ENCODE measurements at regions not wholly inside any gene's neighbourhood (a gene's known extent, or its start where the extent isn't known, plus 50 kb on each side); places are given as distances from the start of the nearest gene placed in this dataset.

DNA sequence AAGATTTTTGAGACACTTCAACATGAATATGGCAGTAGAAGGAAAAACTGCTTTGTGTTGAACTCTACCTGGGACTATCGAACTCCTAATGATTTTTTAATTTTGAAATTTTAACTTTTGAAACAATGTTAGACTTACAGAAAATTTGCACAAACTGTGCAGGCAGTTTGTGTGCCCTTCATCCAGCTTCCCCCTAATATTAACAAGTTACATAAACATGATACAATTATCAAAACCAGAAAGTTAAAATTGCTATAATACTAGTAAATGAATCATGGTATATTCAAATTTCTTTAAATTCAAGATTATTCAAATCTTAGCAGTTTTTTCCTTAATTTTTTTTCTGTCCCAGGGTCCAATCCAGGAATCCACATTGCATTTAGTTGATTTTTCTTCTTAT, 278.9 kb downstream of the ADGRL2 start (continued):
- TF ChIP-seq, protein P1, sequence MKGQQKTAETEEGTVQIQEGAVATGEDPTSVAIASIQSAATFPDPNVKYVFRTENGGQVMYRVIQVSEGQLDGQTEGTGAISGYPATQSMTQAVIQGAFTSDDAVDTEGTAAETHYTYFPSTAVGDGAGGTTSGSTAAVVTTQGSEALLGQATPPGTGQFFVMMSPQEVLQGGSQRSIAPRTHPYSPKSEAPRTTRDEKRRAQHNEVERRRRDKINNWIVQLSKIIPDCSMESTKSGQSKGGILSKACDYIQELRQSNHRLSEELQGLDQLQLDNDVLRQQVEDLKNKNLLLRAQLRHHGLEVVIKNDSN (CRISPR knock-in tag; IDR thresholded peaks at IDR 0.05) = no peak
- TF ChIP-seq NFE2L1 (CRISPR knock-in tag; IDR thresholded peaks at IDR 0.05) (no peak), MXD4 (CRISPR knock-in tag; IDR thresholded peaks at IDR 0.05; ENCODE audit: borderline replicate concordance) (no peak), ETV6 (CRISPR knock-in tag; IDR thresholded peaks at IDR 0.05) (no peak), NFATC4 (CRISPR knock-in tag; IDR thresholded peaks at IDR 0.05) (no peak)
- TF ChIP-seq, protein P2, sequence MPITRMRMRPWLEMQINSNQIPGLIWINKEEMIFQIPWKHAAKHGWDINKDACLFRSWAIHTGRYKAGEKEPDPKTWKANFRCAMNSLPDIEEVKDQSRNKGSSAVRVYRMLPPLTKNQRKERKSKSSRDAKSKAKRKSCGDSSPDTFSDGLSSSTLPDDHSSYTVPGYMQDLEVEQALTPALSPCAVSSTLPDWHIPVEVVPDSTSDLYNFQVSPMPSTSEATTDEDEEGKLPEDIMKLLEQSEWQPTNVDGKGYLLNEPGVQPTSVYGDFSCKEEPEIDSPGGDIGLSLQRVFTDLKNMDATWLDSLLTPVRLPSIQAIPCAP (CRISPR knock-in tag; IDR thresholded peaks at IDR 0.05) = no peak
- TF ChIP-seq, protein P3, sequence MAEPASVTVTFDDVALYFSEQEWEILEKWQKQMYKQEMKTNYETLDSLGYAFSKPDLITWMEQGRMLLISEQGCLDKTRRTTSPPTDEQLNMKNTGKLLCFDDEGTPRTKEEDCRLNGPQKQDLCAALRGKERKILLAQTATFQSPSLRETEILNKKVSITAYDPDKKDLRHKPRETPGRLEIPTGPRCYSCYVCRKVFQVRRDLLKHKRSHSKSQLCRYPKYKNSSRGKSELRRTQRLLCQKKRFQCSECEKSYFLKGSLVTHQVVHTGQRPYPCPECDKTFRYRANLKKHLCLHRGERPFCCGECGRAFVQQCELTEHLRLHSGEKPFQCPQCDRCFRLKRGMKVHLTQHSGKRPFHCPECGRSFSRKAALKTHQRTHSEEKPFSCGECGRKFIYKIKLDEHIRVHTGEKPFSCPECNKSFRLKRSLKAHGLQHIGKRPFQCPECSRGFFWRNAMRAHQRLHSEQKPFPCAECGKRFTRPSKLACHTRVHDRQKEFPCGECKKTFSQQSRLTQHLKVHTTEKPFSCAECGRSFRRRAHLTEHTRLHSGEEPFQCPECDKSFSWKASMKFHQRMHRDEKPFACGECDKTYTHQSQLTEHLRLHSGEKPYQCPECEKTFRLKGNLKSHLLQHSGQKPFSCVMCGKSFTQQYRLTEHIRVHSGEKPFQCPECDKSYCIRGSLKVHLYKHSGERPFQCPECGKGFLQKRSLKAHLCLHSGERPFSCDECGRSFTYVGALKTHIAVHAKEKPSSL (CRISPR knock-in tag; conservative IDR thresholded peaks at IDR 0.05) = no peak

DNA sequence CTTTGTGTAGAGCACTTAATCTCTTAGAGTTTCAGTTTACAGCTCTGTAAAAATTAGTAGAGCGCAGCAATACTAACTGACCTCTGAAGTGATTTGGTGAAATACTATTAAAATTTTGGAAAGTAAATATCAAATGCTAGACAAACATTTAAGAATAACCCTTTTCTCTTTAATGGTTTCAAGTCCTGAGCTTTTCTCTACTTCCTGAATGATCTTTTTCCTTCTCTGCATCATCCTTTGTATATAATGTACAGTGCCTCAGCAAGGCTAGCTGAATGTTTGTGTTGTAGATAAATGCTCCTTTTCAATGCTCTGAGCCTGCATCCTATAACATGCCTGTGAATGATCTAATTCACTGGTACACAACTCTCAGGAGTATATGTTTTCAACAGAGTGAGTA, 272.9 kb downstream of the ADGRL2 start:
- H3K4me1 Mint-ChIP-seq = peaks cover 14% of the 10 kb centered on the region
- H3K9me3 Mint-ChIP-seq = peaks cover 24% of the 10 kb centered on the region
- CTCF ChIA-PET = interaction anchor here (1.0 kb wide), 1 partner anchor 16 kb away, joined by 3 read pairs; no protein-coding TSS in a partner anchor
- DNase-seq (ENCODE audit: low spot score) (no peak), ATAC-seq (no peak)
- H3K36me3 Mint-ChIP-seq = peaks cover 16% of the 10 kb centered on the region
- H3K4me3 Mint-ChIP-seq = no peak overlapping the region
- POLR2A ChIA-PET = no interaction called here
- H3K27me3 Mint-ChIP-seq (ENCODE audit: low read depth) = peaks cover 2% of the 10 kb centered on the region; the same call in 1 of the 2 replicates
- H3K27ac Mint-ChIP-seq = no peak overlapping the region
- TF ChIP-seq, protein P4, sequence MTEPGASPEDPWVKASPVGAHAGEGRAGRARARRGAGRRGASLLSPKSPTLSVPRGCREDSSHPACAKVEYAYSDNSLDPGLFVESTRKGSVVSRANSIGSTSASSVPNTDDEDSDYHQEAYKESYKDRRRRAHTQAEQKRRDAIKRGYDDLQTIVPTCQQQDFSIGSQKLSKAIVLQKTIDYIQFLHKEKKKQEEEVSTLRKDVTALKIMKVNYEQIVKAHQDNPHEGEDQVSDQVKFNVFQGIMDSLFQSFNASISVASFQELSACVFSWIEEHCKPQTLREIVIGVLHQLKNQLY (CRISPR knock-in tag; IDR thresholded peaks at IDR 0.05) = no peak
- TF ChIP-seq FOXP1 (CRISPR knock-in tag; IDR thresholded peaks at IDR 0.05; ENCODE audit: borderline replicate concordance) (no peak), NR2C2 (CRISPR knock-in tag; IDR thresholded peaks at IDR 0.05) (no peak), TCF7 (CRISPR knock-in tag; IDR thresholded peaks at IDR 0.05; ENCODE audit: low read depth) (no peak), SP1 (CRISPR knock-in tag; conservative IDR thresholded peaks at IDR 0.05) (no peak), SMAD3 (CRISPR knock-in tag; IDR thresholded peaks at IDR 0.05; ENCODE audit: borderline replicate concordance) (no peak), TEAD4 (CRISPR knock-in tag; IDR thresholded peaks at IDR 0.05) (no peak), MXD4 (CRISPR knock-in tag; IDR thresholded peaks at IDR 0.05; ENCODE audit: borderline replicate concordance) (no peak), ETV6 (CRISPR knock-in tag; IDR thresholded peaks at IDR 0.05) (no peak), ZNF219 (CRISPR knock-in tag; IDR thresholded peaks at IDR 0.05; ENCODE audit: borderline replicate concordance) (no peak)
- TF ChIP-seq, protein P5, sequence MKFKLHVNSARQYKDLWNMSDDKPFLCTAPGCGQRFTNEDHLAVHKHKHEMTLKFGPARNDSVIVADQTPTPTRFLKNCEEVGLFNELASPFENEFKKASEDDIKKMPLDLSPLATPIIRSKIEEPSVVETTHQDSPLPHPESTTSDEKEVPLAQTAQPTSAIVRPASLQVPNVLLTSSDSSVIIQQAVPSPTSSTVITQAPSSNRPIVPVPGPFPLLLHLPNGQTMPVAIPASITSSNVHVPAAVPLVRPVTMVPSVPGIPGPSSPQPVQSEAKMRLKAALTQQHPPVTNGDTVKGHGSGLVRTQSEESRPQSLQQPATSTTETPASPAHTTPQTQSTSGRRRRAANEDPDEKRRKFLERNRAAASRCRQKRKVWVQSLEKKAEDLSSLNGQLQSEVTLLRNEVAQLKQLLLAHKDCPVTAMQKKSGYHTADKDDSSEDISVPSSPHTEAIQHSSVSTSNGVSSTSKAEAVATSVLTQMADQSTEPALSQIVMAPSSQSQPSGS (CRISPR knock-in tag; IDR thresholded peaks at IDR 0.05; ENCODE audit: borderline replicate concordance, low read depth) = no peak
- TF ChIP-seq, protein P6, sequence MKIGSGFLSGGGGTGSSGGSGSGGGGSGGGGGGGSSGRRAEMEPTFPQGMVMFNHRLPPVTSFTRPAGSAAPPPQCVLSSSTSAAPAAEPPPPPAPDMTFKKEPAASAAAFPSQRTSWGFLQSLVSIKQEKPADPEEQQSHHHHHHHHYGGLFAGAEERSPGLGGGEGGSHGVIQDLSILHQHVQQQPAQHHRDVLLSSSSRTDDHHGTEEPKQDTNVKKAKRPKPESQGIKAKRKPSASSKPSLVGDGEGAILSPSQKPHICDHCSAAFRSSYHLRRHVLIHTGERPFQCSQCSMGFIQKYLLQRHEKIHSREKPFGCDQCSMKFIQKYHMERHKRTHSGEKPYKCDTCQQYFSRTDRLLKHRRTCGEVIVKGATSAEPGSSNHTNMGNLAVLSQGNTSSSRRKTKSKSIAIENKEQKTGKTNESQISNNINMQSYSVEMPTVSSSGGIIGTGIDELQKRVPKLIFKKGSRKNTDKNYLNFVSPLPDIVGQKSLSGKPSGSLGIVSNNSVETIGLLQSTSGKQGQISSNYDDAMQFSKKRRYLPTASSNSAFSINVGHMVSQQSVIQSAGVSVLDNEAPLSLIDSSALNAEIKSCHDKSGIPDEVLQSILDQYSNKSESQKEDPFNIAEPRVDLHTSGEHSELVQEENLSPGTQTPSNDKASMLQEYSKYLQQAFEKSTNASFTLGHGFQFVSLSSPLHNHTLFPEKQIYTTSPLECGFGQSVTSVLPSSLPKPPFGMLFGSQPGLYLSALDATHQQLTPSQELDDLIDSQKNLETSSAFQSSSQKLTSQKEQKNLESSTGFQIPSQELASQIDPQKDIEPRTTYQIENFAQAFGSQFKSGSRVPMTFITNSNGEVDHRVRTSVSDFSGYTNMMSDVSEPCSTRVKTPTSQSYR (CRISPR knock-in tag; IDR thresholded peaks at IDR 0.05) = no peak
